Breast epithelium (tissue), 4 donors: ENCODE measurements at regions not wholly inside any gene's neighbourhood (a gene's known extent, or its start where the extent isn't known, plus 50 kb on each side); places are given as distances from the start of the nearest gene placed in this dataset.

ENCODE experiments used
- DNase-seq, 2 donors: peaks; one replicate each; pipeline ENCODE4 v3.0.0-alpha.2; 2019; ENCODE audit warnings: low spot score in 2 of 2
- H3K27ac ChIP-seq, 2 donors: fragments of 200-600 bp; sonication (generic) in 1 of 2; one replicate each; pipeline ENCODE4 v1.5.1; 2016 to 2019; ENCODE audit warnings: mild to moderate bottlenecking in 1 of 2
- H3K27me3 ChIP-seq, 2 donors: fragments of 200-600 bp; sonication (generic) in 1 of 2; one replicate each; pipeline versions ENCODE4 v1.5.1 to v1.6.0; 2017 to 2019; ENCODE audit warnings: control low read depth in 1 of 2, mild to moderate bottlenecking in 1 of 2
- H3K36me3 ChIP-seq: fragments of 200-600 bp; one replicate; pipeline ENCODE4 v1.5.1; 2019
- H3K4me1 ChIP-seq, 2 donors: fragments of 200-600 bp; sonication (generic); one replicate each; pipeline ENCODE4 v1.5.1; 2016 to 2019; ENCODE audit warnings: control low read depth in 1 of 2
- H3K4me3 ChIP-seq, 3 donors: fragments of 200-600 bp; sonication (generic); 1 replicate in 2 of 3; 2 replicates in 1 of 3; pipeline ENCODE4 v1.5.1; 2016 to 2019; ENCODE audit warnings: mild to moderate bottlenecking in 3 of 3, moderate library complexity in 2 of 3
- H3K9me3 ChIP-seq, 2 donors: fragments of 200-600 bp; sonication (generic) in 1 of 2; one replicate each; pipeline ENCODE4 v1.5.1; 2016 to 2019; ENCODE audit warnings: control low read depth in 1 of 2
- POLR2A ChIP-seq: fragments of 450-650 bp; IDR thresholded peaks from one replicate; pipeline ENCODE4 v1.6.1; 2016; ENCODE audit warnings: antibody characterized with exemption, mild to moderate bottlenecking, moderate library complexity
- POLR2AphosphoS5 ChIP-seq, 3 donors: sonication (generic); formaldehyde crosslinking; IDR thresholded peaks; one replicate each; pipeline ENCODE4 v1.6.1; 2017; ENCODE audit warnings: antibody characterized with exemption in 3 of 3
- intact Hi-C: fragments of 100-400 bp; cut with DNase I; formaldehyde crosslinking; loops from one replicate; pipeline ENCODE4 v1.15.1; 2023; ENCODE audit warnings: low total_unique reads
- TF ChIP-seq, protein P1 (sequence below), 3 donors: fragments of 450-650 bp; IDR thresholded peaks; one replicate each; pipeline ENCODE4 v1.5.1; 2016 to 2017; ENCODE audit warnings: antibody characterized with exemption in 3 of 3, mild to moderate bottlenecking in 3 of 3, moderate library complexity in 3 of 3

DNA sequence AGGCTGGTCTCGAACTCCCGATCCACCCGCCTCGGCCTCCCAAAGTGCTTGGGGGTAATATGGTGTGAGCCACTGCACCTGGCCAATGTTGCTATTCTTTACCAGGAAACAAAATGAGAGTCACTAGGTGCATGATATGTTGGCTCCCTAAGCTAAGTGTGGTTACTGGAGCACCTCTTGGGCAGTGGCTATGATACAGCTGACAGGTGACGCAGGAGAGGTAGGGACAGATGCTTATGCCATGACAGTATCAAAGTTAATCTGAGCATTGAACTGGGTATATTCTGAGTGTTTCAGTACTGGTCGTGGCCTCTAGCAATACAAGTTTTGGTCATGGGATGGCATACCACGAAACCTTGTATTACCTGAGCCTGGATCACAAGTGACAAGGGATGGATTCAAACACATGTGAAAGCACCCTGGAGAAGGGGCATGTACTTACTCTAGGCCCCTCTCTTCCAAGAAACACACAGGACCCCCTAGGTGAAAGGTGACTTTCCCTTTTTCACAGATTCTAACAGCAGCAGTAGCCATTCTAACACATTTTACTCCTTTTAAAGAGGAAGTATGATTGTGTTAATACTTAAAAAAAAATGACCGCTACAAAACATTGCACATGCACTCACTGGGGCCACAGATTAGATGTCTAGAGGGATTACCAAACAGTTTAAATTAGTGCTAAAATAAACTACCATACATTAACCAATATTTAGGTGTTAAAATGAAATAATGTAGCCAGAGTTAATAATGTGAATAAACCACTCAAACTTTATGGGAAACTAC lies 467.3 kb downstream of the SHQ1 start:
- peak in 1 of 2 donors; percentile 28 for DNase-seq
- peak overlapping the region; percentile 66 to 78 for H3K27ac ChIP-seq
- H3K4me1 ChIP-seq = no peaks in the 10 kb centered on the region
- peaks cover 3% of the 10 kb centered on the region for H3K36me3 ChIP-seq
- no peaks in the 10 kb centered on the region for H3K9me3 ChIP-seq
- TF ChIP-seq POLR2AphosphoS5 (IDR thresholded peaks at IDR 0.05) = no peak
- TF ChIP-seq, protein P1, sequence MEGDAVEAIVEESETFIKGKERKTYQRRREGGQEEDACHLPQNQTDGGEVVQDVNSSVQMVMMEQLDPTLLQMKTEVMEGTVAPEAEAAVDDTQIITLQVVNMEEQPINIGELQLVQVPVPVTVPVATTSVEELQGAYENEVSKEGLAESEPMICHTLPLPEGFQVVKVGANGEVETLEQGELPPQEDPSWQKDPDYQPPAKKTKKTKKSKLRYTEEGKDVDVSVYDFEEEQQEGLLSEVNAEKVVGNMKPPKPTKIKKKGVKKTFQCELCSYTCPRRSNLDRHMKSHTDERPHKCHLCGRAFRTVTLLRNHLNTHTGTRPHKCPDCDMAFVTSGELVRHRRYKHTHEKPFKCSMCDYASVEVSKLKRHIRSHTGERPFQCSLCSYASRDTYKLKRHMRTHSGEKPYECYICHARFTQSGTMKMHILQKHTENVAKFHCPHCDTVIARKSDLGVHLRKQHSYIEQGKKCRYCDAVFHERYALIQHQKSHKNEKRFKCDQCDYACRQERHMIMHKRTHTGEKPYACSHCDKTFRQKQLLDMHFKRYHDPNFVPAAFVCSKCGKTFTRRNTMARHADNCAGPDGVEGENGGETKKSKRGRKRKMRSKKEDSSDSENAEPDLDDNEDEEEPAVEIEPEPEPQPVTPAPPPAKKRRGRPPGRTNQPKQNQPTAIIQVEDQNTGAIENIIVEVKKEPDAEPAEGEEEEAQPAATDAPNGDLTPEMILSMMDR (IDR thresholded peaks at IDR 0.05) = no peak
- TF ChIP-seq POLR2A = no peak
- H3K27me3 ChIP-seq = no peaks in the 10 kb centered on the region
- intact Hi-C loops = no loop called here
- no peak overlapping the region for H3K4me3 ChIP-seq

DNA sequence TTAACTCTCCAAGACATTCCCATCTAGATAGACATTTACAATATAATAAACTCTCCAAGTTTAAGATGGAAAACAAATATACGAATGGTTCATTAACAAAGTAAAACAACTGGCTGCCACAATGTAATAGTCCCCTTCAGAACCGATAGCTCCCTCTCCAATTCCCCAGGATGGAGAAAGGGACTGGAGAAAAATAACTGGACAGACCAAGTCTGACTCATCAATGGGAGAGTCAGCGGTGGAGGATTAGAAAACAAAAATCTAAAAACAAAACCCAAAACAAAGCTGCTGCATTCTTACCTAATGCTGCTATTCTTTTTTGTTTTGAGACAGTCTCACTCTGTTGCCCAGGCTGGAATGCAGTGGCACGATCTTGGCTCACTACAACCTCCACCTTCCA lies 468.1 kb downstream of the SHQ1 start:
- Histone ChIP-seq H3K27ac (peak overlapping the region; percentile 66 to 78), H3K27me3 (no peaks in the 10 kb centered on the region), H3K4me1 (no peaks in the 10 kb centered on the region), H3K36me3 (peaks cover 3% of the 10 kb centered on the region), H3K4me3 (no peak overlapping the region), H3K9me3 (no peaks in the 10 kb centered on the region)
- intact Hi-C loops = no loop called here
- TF ChIP-seq POLR2AphosphoS5 (IDR thresholded peaks at IDR 0.05) = no peak
- no peak for TF ChIP-seq POLR2A
- TF ChIP-seq, protein P1 (IDR thresholded peaks at IDR 0.05) = no peak
- DNase-seq = no peak

DNA sequence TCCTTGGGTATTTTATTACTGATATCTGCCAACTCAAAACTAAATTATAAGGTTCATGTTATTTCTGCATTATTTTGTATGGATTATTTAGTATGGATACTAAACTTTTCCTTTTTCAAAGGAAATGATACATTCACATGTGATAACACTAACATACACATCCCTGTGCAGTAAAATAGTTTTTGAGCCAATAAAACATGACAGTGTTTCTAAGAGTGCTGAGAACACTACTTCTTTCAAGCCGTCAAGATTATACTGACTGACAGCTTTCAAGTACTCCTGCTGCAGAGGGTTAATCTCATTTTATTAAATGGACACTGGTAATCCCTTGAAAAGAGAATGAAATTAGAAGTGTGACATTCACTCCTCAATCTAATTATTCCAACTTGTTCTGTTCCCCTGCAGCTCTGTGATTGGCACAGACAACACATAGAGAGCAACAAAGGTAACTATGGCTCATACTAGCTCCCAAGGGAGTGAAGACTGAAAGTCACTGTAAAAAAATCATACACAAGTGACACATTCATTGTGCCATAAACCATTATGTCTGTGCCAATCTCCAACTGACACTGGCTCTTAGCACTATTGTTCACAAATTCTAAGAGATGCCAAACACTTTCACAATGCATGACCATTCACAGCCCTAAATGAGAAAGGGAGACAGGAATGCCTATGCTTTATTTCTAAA lies 468.6 kb downstream of the SHQ1 start:
- no peaks in the 10 kb centered on the region for H3K4me1 ChIP-seq
- intact Hi-C loops = no loop called here
- H3K27ac ChIP-seq = peak overlapping the region; percentile 66 to 78
- DNase-seq = no peak
- H3K27me3 ChIP-seq = no peaks in the 10 kb centered on the region
- H3K4me3 ChIP-seq = no peak overlapping the region
- TF ChIP-seq POLR2AphosphoS5 (IDR thresholded peaks at IDR 0.05) = no peak
- TF ChIP-seq POLR2A = no peak
- H3K36me3 ChIP-seq = peaks cover 3% of the 10 kb centered on the region
- no peaks in the 10 kb centered on the region for H3K9me3 ChIP-seq

DNA sequence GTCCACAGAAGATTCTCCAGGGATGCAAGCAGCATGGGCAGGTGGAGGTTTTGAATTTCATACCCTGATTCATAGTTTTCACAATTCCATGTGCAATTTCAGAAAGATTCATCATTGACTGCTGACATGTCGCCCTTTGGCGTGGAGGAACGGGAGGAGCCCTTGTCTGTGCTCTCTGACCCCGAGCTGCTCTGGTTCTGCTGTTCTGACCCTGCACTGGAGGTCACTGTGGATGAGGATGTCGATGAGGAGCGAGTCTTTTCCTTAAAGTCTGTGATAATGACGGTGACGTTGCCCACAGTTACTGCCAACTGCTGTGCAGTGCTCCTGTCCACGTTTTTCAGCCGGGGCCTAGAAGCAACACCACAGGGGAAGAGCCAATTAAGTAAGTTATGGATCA lies 470.0 kb downstream of the SHQ1 start:
- TF ChIP-seq POLR2A = no peak
- TF ChIP-seq, protein P1 (IDR thresholded peaks at IDR 0.05) = no peak
- TF ChIP-seq POLR2AphosphoS5 (IDR thresholded peaks at IDR 0.05) = no peak
- Histone ChIP-seq H3K27ac (no peak overlapping the region), H3K27me3 (no peaks in the 10 kb centered on the region), H3K36me3 (peaks cover 3% of the 10 kb centered on the region), H3K4me3 (no peak overlapping the region), H3K9me3 (no peaks in the 10 kb centered on the region), H3K4me1 (no peaks in the 10 kb centered on the region)
- intact Hi-C loops = no loop called here
- DNase-seq = no peak

DNA sequence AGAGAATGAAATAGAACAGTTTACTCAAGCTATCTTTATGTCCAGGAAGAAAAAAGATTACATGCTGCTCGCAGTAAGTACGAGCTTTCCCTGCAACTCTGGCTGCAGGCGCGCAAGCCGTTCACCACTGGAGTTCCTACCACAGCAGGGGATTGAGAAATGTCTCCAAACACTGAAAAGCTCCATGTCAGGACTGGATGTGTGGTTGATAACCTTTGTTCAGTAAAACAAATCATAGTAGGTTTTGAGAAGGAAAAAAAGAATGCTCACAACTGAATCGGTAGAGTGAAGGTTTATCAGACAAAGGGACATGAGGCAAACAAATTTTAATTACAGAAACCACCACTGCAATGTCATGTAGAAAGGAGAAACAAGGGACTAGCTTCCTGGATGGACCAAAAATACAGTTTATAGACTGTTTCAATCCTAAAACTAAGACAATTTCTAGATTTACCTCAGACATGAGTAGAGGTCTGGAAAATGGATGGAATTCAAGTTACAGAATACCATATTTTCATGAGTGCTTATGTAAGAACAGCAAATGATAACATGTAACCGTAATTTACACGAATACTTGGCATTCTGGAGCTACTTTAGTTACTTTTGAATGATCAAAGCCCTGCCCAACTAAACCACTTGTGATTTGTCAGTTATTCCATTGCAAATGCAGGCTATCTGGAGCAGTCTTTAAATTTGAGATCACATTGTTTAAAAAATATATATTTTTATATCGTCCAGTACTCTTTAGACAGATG lies 471.1 kb downstream of the SHQ1 start:
- Histone ChIP-seq H3K4me3 (no peak overlapping the region), H3K36me3 (peaks cover 3% of the 10 kb centered on the region), H3K4me1 (no peaks in the 10 kb centered on the region), H3K9me3 (no peaks in the 10 kb centered on the region), H3K27ac (no peak overlapping the region), H3K27me3 (no peaks in the 10 kb centered on the region)
- TF ChIP-seq, protein P1 (IDR thresholded peaks at IDR 0.05) = no peak
- no peak for TF ChIP-seq POLR2A
- TF ChIP-seq POLR2AphosphoS5 (IDR thresholded peaks at IDR 0.05) = no peak
- intact Hi-C loops = no loop called here
- no peak for DNase-seq
